IMR-90 (cell line): ENCODE measurements at regions not wholly inside any gene's neighbourhood (a gene's known extent, or its start where the extent isn't known, plus 50 kb on each side); places are given as distances from the start of the nearest gene placed in this dataset.
"Not testable (repeated sequence)": the region's sequence is repeated elsewhere in the genome, so short reads cannot be mapped to it uniquely, and the experiment has no call there.

Source experiments
- ATAC-seq: fragments of 200-7000 bp; cut with Tn5 transposase; 2 replicates; pipeline ENCODE4 v1.9.1; 2020; ENCODE audit warnings: low read depth, mild to moderate bottlenecking, moderate library complexity
- BruUV-seq: library from RNA; stranded (reverse); fragments of 400-500 nt; replicated peaks from 2 replicates; lab custom pipeline; 2021; lab: Mats Ljungman, UMichigan
- CTCF ChIA-PET: fragments of 300-600 bp; formaldehyde crosslinking; extraction: SDS; loops from one replicate; lab custom pipeline; 2021; ENCODE audit warnings: antibody characterized with exemption; lab: Yijun Ruan, JAX
- POLR2A ChIA-PET: fragments of 300-600 bp; sonication (Branson Sonifier 250); formaldehyde crosslinking; loops from one replicate; lab custom pipeline; 2022; ENCODE audit warnings: antibody characterized with exemption; ENCODE audit not compliant: unreplicated experiment; lab: Charles Lee
- DNase-seq: peaks from one replicate; pipeline ENCODE4 v3.0.0; 2013
- H2AFZ ChIP-seq: replicated peaks from 2 replicates; pipeline ENCODE3; 2013; ENCODE audit warnings: low read length, mild to moderate bottlenecking; ENCODE audit not compliant: poor library complexity
- H2AK5ac ChIP-seq: 2 replicates; pipeline ENCODE4 v1.6.1; 2013; ENCODE audit warnings: low read depth, low read length, inconsistent platforms
- H2AK9ac ChIP-seq: replicated peaks from 2 replicates; pipeline ENCODE3; 2013; ENCODE audit warnings: mild to moderate bottlenecking, low read depth, low read length, moderate library complexity; ENCODE audit not compliant: poor library complexity
- H2BK120ac ChIP-seq: 2 replicates; pipeline ENCODE4 v1.6.1; 2013; ENCODE audit warnings: low read depth, low read length, inconsistent platforms
- H2BK15ac ChIP-seq: 3 replicates; pipeline ENCODE4 v1.6.1; 2013; ENCODE audit warnings: low read depth, low read length, inconsistent platforms
- H2BK20ac ChIP-seq: 2 replicates; pipeline ENCODE4 v1.6.1; 2013; ENCODE audit warnings: low read depth, mild to moderate bottlenecking, inconsistent platforms, low read length, moderate library complexity
- H2BK5ac ChIP-seq: 2 replicates; pipeline ENCODE4 v1.6.1; 2013; ENCODE audit warnings: mild to moderate bottlenecking, low read depth, low read length, inconsistent platforms; ENCODE audit not compliant: poor library complexity, severe bottlenecking
- H3K14ac ChIP-seq: replicated peaks from 2 replicates; pipeline ENCODE4 v1.6.1; 2013; ENCODE audit warnings: low read depth, low read length, inconsistent platforms
- H3K18ac ChIP-seq: 2 replicates; pipeline ENCODE4 v1.6.1; 2013; ENCODE audit warnings: low read depth, low read length, control low read depth
- H3K23ac ChIP-seq: 2 replicates; pipeline ENCODE4 v1.6.1; 2013; ENCODE audit warnings: low read depth, low read length, inconsistent platforms
- H3K27ac ChIP-seq: 2 replicates; pipeline ENCODE4 v1.5.1; 2013; ENCODE audit warnings: mild to moderate bottlenecking, control low read depth, low read length; ENCODE audit not compliant: insufficient read depth
- H3K27me3 ChIP-seq: 2 replicates; pipeline ENCODE4 v1.6.1; 2013; ENCODE audit warnings: low read length; ENCODE audit not compliant: control insufficient read depth, insufficient read depth
- H3K36me3 ChIP-seq: 2 replicates; pipeline ENCODE4 v1.6.1; 2013; ENCODE audit warnings: low read length, mixed read lengths; ENCODE audit not compliant: control insufficient read depth, insufficient read depth
- H3K4ac ChIP-seq: 2 replicates; pipeline ENCODE4 v1.6.1; 2013; ENCODE audit warnings: low read depth, low read length, inconsistent platforms
- H3K4me1 ChIP-seq: 2 replicates; pipeline ENCODE4 v1.6.1; 2013; ENCODE audit warnings: low read length, mixed read lengths; ENCODE audit not compliant: control insufficient read depth, insufficient read depth
- H3K4me2 ChIP-seq: 2 replicates; pipeline ENCODE4 v1.6.1; 2013; ENCODE audit warnings: low read depth, mild to moderate bottlenecking, control low read depth, low read length, moderate library complexity
- H3K4me3 ChIP-seq: 2 replicates; pipeline ENCODE4 v1.5.1; 2013; ENCODE audit warnings: low read depth, mild to moderate bottlenecking, control low read depth, low read length, moderate library complexity; ENCODE audit not compliant: insufficient read depth
- H3K56ac ChIP-seq: 2 replicates; pipeline ENCODE4 v1.6.1; 2013; ENCODE audit warnings: low read length, inconsistent platforms; ENCODE audit not compliant: insufficient read depth; ENCODE audit errors: extremely low read depth
- H3K79me1 ChIP-seq, 2 experiments: 2 replicates each; pipeline ENCODE4 v1.6.1; 2013; ENCODE audit warnings: low read length in 2 of 2, inconsistent platforms in 1 of 2, low read depth in 1 of 2
- H3K9ac ChIP-seq: 2 replicates; pipeline ENCODE4 v1.6.1; 2013; ENCODE audit warnings: low read depth, low read length, control low read depth
- H3K9me1 ChIP-seq: 2 replicates; pipeline ENCODE4 v1.6.1; 2013; ENCODE audit warnings: low read length, inconsistent platforms; ENCODE audit not compliant: insufficient read depth
- H3K9me3 ChIP-seq: 2 replicates; pipeline ENCODE4 v1.6.1; 2013; ENCODE audit warnings: low read length; ENCODE audit not compliant: control insufficient read depth, insufficient read depth
- H4K20me1 ChIP-seq: 2 replicates; pipeline ENCODE4 v1.6.1; 2013; ENCODE audit warnings: low read length, inconsistent platforms; ENCODE audit not compliant: insufficient read depth
- H4K5ac ChIP-seq: 2 replicates; pipeline ENCODE4 v1.6.1; 2013; ENCODE audit warnings: mild to moderate bottlenecking, low read depth, low read length, control low read depth
- H4K8ac ChIP-seq, 2 experiments: 2 replicates each; pipeline ENCODE4 v1.6.1; 2013; ENCODE audit warnings: low read depth in 2 of 2, low read length in 2 of 2, control low read depth in 1 of 2, inconsistent platforms in 1 of 2
- H4K91ac ChIP-seq: 2 replicates; pipeline ENCODE4 v1.6.1; 2013; ENCODE audit warnings: low read depth, low read length, inconsistent platforms; ENCODE audit not compliant: insufficient read depth
- WGBS, 2 experiments: methylation state at CpG; one replicate each; pipeline versions ENCODE4 v1.1.5 to v1.1.7; 2013; ENCODE audit warnings: missing lambda C conversion rate in 2 of 2; ENCODE audit not compliant: insufficient read length in 1 of 2; ENCODE audit errors: extremely low coverage in 2 of 2; 5-methylcytosine and 5-hydroxymethylcytosine counted together
- dilution Hi-C: fragments of 300-500 bp; cut with HindIII; formaldehyde crosslinking; loops from one replicate; pipeline ENCODE4 v1.14.3; 2018; ENCODE audit warnings: low sequenced_read_pairs; ENCODE audit not compliant: unreplicated experiment
- in situ Hi-C: fragments of 300-500 bp; cut with MboI; formaldehyde crosslinking; loops from 3 replicates; pipeline ENCODE4 v1.14.3; 2019; ENCODE audit warnings: low sequenced_read_pairs, inconsistent platforms, mixed read lengths
- intact Hi-C: fragments of 100-400 bp; cut with micrococcal nuclease; formaldehyde crosslinking; loops from 2 replicates; pipeline ENCODE4 v1.10.0; 2022

- dilution Hi-C loops, H3K18ac ChIP-seq, in situ Hi-C loops, H3K56ac ChIP-seq, H2AK9ac ChIP-seq, H2BK20ac ChIP-seq, H4K8ac ChIP-seq, BruUV-seq, H3K23ac ChIP-seq, H3K9me3 ChIP-seq, H3K4me2 ChIP-seq, ATAC-seq, H3K79me1 ChIP-seq, H3K4me1 ChIP-seq, H3K9me1 ChIP-seq, DNase-seq, H3K27ac ChIP-seq, H3K14ac ChIP-seq, CTCF ChIA-PET, H3K36me3 ChIP-seq, H3K27me3 ChIP-seq, POLR2A ChIA-PET, intact Hi-C loops, H2AFZ ChIP-seq, H2BK15ac ChIP-seq, H2AK5ac ChIP-seq, H4K91ac ChIP-seq, H4K20me1 ChIP-seq, H2BK5ac ChIP-seq, H3K4me3 ChIP-seq, H3K4ac ChIP-seq, H3K9ac ChIP-seq, H4K5ac ChIP-seq, H2BK120ac ChIP-seq: not testable (repeated sequence)
- no CpG with 5 or more reads among the region's 1 CpG for WGBS, 2 experiments
Measured at GRCh38 chr21:36621794-36622193, 77.1 kb upstream of the SIM2 start.
